ENCODE measurements at regions not wholly inside any gene's neighbourhood (a gene's known extent, or its start where the extent isn't known, plus 50 kb on each side); places are given as distances from the start of the nearest gene placed in this dataset.

DNA sequence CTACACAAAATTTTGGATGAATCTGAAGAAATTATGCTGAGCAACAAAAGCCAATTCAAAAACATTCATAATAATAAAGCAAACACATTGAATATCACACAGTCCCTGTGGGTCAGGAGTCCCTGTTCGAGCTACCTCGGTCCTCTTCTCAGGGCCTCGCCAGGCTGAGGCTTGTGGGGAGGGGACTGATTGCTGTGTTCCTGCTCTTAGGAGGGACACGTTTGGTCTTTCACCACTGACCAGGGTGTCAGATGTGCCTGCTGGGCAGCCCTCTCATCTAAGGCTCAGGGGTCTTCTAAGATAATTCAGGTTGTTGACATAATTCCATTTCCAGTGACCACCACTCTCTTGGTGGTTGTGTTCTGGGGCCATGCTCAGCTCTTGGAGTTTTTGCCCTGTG, 233.8 kb upstream of the PPP2R2D start:
- no peak for ATAC-seq (ENCODE audit: poor library complexity)
- no peak for DNase-seq
- intact Hi-C loops (cut with DNase I): no loop called here

DNA sequence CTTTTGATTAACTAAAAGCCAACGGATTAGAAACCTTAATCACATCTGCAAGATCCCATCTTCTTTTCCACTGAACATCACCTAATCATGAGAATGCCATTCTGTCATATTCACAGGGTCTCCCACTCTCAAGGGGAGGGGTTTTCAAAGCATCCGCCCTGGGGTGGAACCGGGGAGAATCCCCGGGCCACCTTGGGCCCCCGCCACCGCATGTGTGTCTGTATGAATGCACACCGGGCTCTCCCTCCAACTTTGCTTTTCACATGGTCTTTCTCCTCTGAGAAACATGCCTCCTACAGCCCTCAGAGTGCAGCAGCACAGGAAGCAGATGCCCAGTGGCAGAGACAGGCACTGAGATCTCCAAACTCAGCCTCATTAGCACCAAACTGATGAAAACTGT, 233.2 kb upstream of the PPP2R2D start:
- no peak for DNase-seq
- ATAC-seq (ENCODE audit: poor library complexity): no peak
- intact Hi-C loops (cut with DNase I): no loop called here

DNA sequence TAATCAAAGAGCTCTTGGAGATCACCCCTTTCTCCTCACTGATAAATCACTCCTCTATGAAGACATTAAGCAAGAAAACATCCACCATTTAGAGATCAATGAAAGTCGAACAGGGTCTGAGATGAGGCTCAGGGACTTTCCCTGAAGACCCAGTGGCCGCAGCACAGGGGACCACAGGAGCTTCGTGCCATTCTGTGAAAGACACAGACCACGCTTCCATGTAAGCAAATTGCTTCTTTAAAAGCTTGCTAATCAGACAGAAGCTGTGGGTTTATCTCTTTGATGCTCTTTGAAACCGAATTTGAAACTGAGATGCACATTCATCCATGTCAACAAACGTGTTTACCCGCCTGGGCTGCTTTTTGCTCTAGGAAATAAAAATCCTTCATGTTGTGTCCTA, 231.9 kb upstream of the PPP2R2D start:
- ATAC-seq (ENCODE audit: poor library complexity) (no peak), DNase-seq (no peak)
- intact Hi-C loops (cut with DNase I): no loop called here

- ATAC-seq (ENCODE audit: poor library complexity): no peak
- no peak for DNase-seq
- intact Hi-C loops (cut with DNase I): no loop called here
Measured at GRCh38 chr10:131669838-131670237, 231.0 kb upstream of the PPP2R2D start.

DNA sequence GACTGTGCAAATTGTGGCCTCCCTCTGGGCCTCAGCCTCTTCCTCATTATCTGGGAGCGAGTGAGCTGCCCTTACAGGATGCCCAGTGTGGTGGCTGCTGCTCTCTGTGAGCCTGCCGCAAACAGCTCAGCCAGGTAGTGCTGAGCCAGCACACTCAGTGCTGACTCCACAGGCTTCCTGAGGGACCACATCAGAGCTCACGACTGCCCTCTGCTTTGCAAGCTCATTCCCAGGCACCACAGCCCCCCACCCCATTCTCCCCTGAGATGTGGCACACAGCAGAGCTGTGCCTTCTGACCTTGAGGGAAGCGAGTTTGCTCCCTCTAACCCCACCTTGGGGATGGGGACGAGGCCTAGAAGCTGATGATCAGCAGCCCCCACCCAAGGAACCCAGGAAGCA, 230.5 kb upstream of the PPP2R2D start:
- DNase-seq: no peak
- intact Hi-C loops (cut with DNase I): no loop called here
- ATAC-seq (ENCODE audit: poor library complexity): no peak

DNA sequence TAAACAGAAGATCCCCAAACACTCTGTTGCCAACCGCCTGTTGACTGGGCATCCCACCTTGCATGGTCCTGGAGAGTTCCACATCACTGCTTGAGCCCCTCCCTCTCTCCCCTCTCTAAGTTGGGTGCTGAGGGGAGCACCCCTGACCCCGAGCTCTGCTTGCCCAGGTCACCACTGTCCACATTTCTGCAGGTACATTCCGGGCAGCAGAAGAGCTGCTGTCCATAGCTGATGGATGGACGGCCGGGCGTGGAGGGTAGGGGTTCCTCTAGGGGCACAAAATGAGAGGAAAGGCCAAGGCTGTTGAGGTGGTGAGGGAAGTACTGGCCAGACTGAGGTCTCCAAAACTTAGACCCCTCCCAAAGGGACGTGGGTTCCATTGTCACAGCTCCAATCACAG, 227.4 kb upstream of the PPP2R2D start:
- intact Hi-C loops (cut with DNase I): no loop called here

GRCh38 chr10:131674130-131674529, 226.7 kb upstream of the PPP2R2D start:
- DNase-seq (no peak), ATAC-seq (ENCODE audit: poor library complexity) (no peak)
- intact Hi-C loops (cut with DNase I): no loop called here

More for the DNA sequence above, 227.4 kb upstream of the PPP2R2D start:
- ATAC-seq (ENCODE audit: poor library complexity) (no peak), DNase-seq (no peak)

- intact Hi-C loops (cut with DNase I): no loop called here
- ATAC-seq (ENCODE audit: poor library complexity): no peak
Measured at GRCh38 chr10:131675104-131675503, 225.7 kb upstream of the PPP2R2D start.

GRCh38 chr10:131676046-131676799, 224.6 kb upstream of the PPP2R2D start:
- no peak for DNase-seq
- intact Hi-C loops (cut with DNase I): no loop called here
- ATAC-seq (ENCODE audit: poor library complexity): no peak

More at GRCh38 chr10:131675104-131675503, 225.7 kb upstream of the PPP2R2D start:
- DNase-seq: no peak

DNA sequence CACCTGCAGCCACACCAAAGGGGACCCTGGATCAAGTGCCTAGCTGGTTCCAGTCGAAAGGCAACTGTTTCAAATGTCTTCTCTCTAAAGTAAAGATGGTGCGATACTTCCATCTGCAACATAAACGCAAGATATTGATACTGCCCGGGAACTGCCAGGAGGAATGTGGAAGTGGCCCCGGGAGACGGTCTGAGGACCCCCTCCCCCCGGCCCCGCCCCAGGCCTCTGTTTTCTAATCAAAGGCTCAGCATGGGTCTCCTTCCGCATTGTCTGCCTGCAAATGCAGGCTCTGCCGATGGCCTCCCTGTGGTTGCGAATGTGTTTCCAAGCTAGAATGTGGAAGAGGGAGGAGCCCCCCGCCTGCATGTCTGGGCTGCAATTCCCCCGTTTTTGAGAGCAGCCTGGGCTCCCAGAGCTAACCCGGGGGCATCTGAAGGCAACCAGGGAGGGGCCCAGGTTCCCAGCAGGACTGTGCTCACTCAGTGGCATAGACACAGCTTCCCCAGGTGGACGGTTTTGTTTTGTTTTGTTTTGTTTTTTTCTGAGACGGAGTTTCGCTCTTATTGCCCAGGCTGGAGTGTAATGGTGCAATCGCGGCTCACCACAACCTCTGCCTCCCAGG, 223.9 kb upstream of the PPP2R2D start:
- intact Hi-C loops (cut with DNase I): no loop called here
- no peak for DNase-seq
- ATAC-seq (ENCODE audit: poor library complexity): no peak

DNA sequence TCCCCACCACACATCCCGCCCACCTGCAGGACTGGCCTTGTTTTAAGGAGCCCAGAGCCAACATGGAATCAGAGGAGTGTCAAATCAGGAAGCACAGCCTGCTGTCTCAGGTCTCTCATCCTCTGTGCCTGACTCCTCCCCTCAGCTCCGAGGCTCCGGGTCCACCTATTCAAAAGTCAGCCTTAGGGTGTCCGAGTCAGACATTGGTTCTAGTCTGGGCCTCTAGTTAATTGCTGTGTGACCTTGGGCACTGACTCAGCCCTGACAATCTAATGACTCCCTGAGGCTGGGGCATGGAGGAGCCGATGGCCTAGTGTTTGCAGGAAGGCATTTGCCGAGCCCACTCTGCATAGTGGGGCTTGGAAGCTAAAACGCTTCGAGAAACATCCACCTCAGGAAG, 223.1 kb upstream of the PPP2R2D start:
- DNase-seq: no peak
- intact Hi-C loops (cut with DNase I): no loop called here

DNA sequence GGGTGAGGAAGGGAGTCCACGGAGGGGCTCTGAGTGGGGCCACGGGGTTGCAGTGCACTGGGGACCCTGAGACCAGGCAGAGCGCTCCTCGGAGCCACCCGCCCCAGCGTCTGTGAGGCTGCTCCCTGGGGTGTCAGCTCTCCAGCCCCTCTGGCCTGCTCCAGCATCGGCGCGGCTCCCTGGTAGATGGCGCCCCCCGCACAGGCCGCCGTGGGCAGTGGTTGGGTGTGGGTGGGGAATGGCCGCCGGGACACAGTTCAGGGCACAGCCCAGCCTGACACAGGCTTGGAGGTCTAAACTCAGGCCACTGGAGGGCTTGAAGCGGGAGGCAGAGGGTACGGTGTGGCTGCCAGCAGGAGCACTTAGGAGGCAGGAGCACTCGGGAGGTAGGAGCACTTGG, 222.6 kb upstream of the PPP2R2D start:
- intact Hi-C loops (cut with DNase I): no loop called here
- ATAC-seq (ENCODE audit: poor library complexity): no peak
- DNase-seq: no peak

More for the DNA sequence above, 223.1 kb upstream of the PPP2R2D start:
- ATAC-seq (ENCODE audit: poor library complexity): no peak

DNA sequence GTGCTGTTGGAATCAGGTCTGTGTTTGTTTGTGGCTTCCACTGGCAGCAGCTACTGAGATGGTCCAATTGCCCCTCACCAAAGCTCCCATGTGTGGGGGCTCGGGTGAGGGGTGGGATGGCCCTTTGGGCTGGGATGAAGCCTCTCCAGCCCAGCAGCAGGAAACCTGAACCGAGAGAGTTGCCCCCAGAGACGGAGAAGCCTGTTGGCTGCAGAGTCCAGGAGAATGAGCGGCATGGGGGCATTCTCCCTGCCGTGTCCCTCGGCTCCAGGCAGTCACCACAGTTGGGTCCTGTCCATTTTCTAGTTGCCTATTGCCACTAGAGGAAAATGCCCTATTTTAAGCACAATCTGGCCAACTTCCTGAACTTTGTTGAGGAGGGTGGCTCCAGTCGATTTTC, 222.2 kb upstream of the PPP2R2D start:
- intact Hi-C loops (cut with DNase I): no loop called here
- DNase-seq (no peak), ATAC-seq (ENCODE audit: poor library complexity) (no peak)

DNA sequence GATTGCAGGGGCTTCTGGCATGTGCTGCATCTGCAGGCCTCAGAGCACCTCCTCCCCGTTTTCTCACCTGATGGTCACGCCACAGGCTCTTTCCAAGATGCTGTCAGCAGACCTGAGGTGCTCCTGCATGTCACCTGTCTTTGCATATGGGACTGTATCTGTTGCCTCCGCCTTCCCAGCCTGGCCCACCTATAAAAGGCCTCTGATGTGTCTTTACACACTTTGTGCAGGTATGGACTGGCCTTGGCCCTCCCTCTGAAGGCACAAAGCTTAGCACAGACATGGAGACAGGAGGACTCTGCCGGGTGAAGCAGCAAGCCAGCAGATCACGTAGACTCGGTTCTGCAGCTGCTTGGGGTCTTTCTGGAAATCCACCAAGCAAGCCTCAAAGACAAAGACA, 220.9 kb upstream of the PPP2R2D start:
- no peak for ATAC-seq (ENCODE audit: poor library complexity)
- no peak for DNase-seq
- intact Hi-C loops (cut with DNase I): no loop called here

DNA sequence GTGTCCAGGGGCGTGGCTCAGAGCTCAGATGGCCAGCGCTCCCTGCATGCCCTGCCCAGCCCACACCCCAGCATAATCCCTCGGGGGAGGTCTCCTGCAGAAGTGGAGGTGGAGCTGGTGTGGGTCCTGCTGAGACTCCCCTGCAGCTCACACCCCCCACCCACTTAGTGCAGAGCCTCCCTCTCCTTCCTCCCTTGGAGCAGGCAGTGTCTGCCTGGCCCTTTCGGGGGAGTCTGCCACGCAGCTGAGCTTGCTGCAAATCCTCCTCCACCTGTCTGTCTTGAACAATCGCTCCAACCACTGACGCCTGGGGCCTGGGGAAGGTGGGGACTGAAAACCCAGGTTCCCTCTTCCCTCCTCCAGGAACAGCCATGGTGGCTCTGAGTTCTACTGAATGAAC, 219.7 kb upstream of the PPP2R2D start:
- ATAC-seq (ENCODE audit: poor library complexity) (no peak), DNase-seq (no peak)
- intact Hi-C loops (cut with DNase I): no loop called here

DNA sequence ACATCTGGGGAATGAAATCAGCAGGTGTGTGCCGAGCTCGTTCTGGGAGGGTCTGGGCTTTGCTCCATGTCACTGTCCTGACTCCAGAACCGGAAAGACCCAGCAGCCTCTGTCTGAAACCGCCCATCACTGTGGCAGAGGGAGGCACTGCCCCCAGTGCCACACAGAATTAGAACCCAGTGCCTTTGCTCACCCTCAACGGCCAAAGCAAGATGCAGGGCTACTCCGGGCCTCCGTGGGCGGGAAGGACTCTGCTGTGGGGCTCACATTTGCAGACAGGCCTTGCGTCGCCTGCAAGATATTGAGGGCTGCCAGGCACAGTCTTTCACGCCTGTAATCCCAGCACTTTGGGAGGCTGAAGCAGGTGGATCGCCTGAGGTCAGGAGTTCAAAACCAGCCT, 219.2 kb upstream of the PPP2R2D start:
- intact Hi-C loops (cut with DNase I): no loop called here
- DNase-seq (no peak), ATAC-seq (ENCODE audit: poor library complexity) (no peak)

- intact Hi-C loops (cut with DNase I): no loop called here
- no peak for DNase-seq
- ATAC-seq (ENCODE audit: poor library complexity): no peak
Measured at GRCh38 chr10:131682271-131682962, 218.4 kb upstream of the PPP2R2D start.

- intact Hi-C loops (cut with DNase I): no loop called here
- ATAC-seq (ENCODE audit: poor library complexity) (no peak), DNase-seq (no peak)
Measured at GRCh38 chr10:131683281-131683861, 217.4 kb upstream of the PPP2R2D start.

DNA sequence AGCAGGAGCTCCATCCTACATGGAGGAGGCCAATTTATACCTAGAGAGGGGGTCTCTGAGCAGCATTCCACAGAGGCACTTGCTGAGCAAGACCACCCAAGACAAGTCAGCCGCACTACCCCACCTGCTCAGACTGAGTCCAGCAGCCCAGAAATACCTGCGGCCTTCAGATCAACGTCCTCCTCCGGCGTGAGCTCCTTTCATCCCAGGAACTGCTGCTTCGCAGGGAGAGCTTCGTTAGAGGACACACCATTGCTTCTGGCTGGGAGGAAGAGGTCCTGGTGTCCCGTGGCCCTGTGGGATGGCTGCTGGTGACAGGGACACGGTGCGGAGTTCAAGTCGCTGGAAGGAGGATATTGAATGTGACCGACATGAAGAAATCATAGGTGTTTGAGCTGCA, 216.9 kb upstream of the PPP2R2D start:
- ATAC-seq (ENCODE audit: poor library complexity) (no peak), DNase-seq (no peak)
- intact Hi-C loops (cut with DNase I): no loop called here

- ATAC-seq (ENCODE audit: poor library complexity) (no peak), DNase-seq (no peak)
- intact Hi-C loops (cut with DNase I): no loop called here
Measured at GRCh38 chr10:131685007-131685406, 215.8 kb upstream of the PPP2R2D start.
